ENCODE measurements at regions not wholly inside any gene's neighbourhood (a gene's known extent, or its start where the extent isn't known, plus 50 kb on each side); places are given as distances from the start of the nearest gene placed in this dataset.

DNA sequence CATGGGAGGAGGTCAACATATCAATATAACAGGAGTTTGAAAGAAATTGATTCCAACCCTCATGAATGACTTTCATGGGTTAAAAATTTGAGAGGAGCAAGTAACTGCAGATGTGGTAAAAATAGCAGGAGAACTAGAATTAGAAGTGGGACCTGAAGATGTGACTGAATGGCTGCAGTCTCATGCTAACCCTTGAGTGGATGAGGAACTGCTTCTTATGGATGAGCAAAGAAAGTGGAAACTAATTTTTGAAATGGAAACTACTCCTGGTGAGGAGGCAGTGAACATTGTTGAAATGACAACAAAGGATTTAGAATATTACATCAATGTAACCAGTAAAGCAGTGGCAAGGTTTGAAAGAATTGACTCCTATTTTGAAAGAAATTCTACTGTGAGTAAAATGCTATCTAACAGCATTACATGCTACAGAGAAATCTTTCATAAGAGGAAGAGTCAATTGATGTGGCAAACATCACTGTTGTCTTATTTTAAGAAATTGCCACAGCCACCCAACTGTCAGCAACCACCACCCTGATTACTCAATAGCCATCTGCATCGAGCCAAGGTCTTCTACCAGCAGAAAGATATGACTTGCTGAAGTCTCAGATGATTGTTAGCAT lies 1683.2 kb downstream of the MAT2B start:
- peak; percentile 17 for DNase-seq (ENCODE audit: low spot score)

- DNase-seq (ENCODE audit: low spot score): no peak
These were observed 1691.5 kb downstream of the MAT2B start for GRCh38 chr5:165196961-165197360.

DNA sequence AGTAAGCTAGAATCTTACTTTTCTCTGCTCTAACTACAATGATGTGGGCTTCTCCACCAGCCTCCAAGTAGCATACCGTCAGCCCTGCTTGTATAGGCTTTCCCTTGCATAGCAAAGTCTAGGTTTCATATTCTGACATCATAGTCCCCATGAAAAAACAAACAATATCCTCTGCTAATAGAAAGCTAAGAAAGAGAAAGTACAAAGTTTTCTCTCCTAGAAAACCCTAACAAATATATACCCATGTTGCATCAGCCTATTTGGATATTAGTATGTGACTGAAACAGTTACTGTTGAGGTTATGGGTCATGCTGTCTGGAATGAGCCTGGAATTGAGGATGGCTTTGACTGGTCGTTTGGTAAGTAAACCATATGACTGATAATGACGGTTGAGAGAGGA lies 1696.0 kb downstream of the MAT2B start:
- no peak for DNase-seq (ENCODE audit: low spot score)

DNA sequence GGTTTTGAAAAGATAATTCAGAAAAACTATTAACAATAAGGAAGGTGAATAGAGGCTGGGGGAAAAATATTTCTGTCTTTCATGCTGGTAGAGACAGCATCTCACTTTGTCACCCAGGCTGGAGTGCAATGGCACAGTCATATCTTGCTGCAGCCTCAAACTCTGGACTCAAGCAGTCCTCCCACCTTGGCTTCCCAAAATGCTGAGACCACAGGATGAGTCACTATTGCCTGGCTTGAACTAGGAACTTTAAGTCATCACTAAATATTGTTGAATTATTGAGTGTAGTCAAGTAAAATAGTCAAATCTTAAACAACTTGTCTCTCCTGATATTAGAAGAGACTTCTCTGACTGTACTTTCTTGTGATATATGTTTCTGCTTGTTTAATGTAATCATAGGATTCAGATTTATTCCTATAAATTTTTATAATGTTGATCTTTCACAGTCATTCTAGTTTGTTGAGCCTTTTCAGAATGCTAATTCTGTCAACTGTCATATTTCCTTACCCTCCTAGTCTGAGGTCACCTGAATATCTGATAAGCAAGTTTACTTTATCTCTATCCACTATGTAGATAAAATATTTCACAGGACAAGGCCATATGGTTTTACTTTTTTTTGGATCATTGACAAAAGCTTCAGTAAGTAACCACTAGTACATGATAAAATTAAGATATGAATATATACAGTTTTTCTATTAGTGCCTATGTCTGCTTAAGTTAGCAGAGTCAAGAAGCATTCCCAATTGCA lies 1696.5 kb downstream of the MAT2B start:
- DNase-seq (ENCODE audit: low spot score): no peak

- DNase-seq (ENCODE audit: low spot score): no peak
These were observed 1697.1 kb downstream of the MAT2B start for GRCh38 chr5:165202519-165202910.

DNA sequence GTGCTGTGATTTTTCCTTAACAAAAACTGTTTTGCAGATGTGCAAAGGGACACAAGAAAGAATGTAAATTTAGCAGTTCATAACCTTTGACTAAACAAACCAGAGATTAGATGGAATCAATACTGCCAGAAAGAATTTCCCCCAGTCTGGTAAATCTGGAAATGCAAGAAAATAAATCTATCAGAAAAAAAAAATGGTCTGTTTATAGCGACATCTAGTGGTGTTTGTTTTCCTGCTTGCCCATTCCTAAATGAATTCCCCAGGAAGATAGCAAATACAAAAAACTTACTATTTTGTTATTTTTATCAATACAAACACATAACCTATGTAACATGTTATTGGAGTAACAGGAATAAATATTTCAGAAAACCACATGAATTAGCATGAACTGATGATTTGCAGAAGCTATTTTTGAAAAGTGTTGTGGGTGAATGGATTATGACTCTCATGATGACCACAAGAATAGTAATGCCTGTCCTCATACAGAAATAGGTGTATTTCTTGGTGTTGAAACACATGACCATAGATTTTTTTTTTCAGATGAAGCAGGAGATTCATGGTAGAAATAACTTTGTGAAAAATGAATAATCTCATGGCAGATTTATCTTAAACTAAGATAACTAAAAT lies 1703.8 kb downstream of the MAT2B start:
- peak; percentile 36 for DNase-seq (ENCODE audit: low spot score)

GRCh38 chr5:165224366-165225045 lies 1719.1 kb downstream of the MAT2B start:
- no peak for DNase-seq (ENCODE audit: low spot score)

GRCh38 chr5:165227515-165227914 lies 1722.1 kb downstream of the MAT2B start:
- no peak for DNase-seq (ENCODE audit: low spot score)

GRCh38 chr5:165228184-165228583 lies 1722.8 kb downstream of the MAT2B start:
- no peak for DNase-seq (ENCODE audit: low spot score)

GRCh38 chr5:165231821-165232508 lies 1726.5 kb downstream of the MAT2B start:
- DNase-seq (ENCODE audit: low spot score): no peak

GRCh38 chr5:165232509-165233028 lies 1727.2 kb downstream of the MAT2B start:
- DNase-seq (ENCODE audit: low spot score): no peak

DNA sequence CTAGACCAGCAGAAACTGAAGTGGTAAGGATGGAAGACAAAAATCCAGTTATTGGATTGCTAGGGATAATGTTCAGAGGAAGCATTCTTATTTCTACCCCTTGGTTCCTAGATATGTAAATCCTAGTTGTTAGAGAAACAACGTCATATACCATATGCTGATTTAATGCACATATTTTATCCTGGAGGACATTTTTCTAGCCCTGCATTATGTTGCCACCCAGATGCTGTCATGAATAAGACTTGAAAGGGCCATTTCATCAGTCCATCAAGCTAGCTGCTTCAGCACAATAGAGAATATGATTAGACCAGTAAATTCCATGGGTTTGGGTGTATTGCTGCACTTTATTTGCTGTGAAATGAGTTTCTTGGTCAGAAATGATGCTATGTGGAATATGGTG lies 1736.4 kb downstream of the MAT2B start:
- no peak for DNase-seq (ENCODE audit: low spot score)

GRCh38 chr5:165242646-165243045 lies 1737.2 kb downstream of the MAT2B start:
- DNase-seq (ENCODE audit: low spot score): no peak

- DNase-seq (ENCODE audit: low spot score): no peak
These were observed 1739.0 kb downstream of the MAT2B start for GRCh38 chr5:165244407-165244806.

GRCh38 chr5:165258197-165258771 lies 1752.9 kb downstream of the MAT2B start:
- DNase-seq (ENCODE audit: low spot score): peak; percentile 14

- DNase-seq (ENCODE audit: low spot score): no peak
These were observed 1755.0 kb downstream of the MAT2B start for GRCh38 chr5:165260426-165260825.

GRCh38 chr5:165263536-165263935 lies 1758.1 kb downstream of the MAT2B start:
- DNase-seq (ENCODE audit: low spot score): no peak

- no peak for DNase-seq (ENCODE audit: low spot score)
These were observed 1761.5 kb downstream of the MAT2B start for GRCh38 chr5:165266939-165267338.

- DNase-seq (ENCODE audit: low spot score): no peak
These were observed 1767.0 kb downstream of the MAT2B start for GRCh38 chr5:165272436-165272835.

DNA sequence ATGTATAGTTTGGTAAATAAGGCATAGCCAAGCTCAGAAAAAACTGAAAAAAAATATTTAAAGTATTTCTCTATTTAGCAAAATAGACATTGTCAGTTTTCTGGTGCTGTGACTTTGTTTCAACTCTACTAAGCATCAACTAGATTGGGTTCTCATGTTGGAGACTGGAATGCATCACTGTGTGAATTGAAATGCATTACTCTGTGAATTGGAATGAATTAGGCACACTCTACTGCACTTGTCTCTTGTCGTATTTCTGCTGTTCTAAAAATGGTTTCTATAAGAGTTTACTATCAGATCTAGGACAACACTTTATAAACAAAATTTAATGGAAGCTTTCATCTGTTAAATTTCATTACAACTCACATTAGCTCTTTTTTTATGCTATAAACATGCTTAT lies 1772.2 kb downstream of the MAT2B start:
- DNase-seq (ENCODE audit: low spot score): no peak

GRCh38 chr5:165282491-165282890 lies 1777.1 kb downstream of the MAT2B start:
- no peak for DNase-seq (ENCODE audit: low spot score)

DNA sequence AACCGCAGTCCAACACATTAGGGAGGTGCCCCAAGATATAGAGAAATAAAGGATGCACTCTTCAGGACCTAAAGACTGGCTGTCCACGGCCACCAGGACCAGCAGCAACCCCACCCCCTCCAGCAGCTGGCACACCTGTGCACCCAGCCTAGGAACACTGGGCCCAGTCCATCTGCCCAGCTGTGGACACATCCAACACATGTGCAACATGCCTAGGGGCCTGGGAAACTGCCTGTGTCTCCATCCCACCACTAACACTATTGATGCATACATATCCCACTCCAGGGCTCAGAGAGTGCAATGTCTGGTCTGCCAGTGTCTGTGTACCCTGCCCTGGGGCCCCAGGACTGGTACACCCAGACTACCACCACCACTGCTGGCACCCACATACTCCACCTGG lies 1781.3 kb downstream of the MAT2B start:
- no peak for DNase-seq (ENCODE audit: low spot score)
